ENCODE measurements at regions not wholly inside any gene's neighbourhood (a gene's known extent, or its start where the extent isn't known, plus 50 kb on each side); places are given as distances from the start of the nearest gene placed in this dataset.

GRCh38 chr1:193914871-193915270 is 728.5 kb upstream of the B3GALT2 start (continued):
- TF ChIP-seq RNF219 (CRISPR knock-in tag; IDR thresholded peaks at IDR 0.05) (no peak), CXXC5 (CRISPR knock-in tag; IDR thresholded peaks at IDR 0.05) (no peak), MCM2 (IDR thresholded peaks at IDR 0.05; ENCODE audit: low read depth) (no peak), CEBPG (CRISPR knock-in tag; IDR thresholded peaks at IDR 0.05) (no peak), CEBPG (tag; conservative IDR thresholded peaks at IDR 0.05 in 1 of 2, IDR thresholded peaks at IDR 0.05 in 1 of 2) (no peak), MTA3 (IDR thresholded peaks at IDR 0.05; ENCODE audit: borderline replicate concordance) (no peak), WHSC1 (IDR thresholded peaks at IDR 0.05; ENCODE audit: low read length) (no peak), BACH1 (tag; IDR thresholded peaks at IDR 0.05) (no peak), GATAD2A (IDR thresholded peaks at IDR 0.05) (no peak)

GRCh38 chr1:193909406-193910082 is 723.1 kb upstream of the B3GALT2 start:
- no TSS peak for BruUV-seq (replicated peaks)
- FAIRE-seq, result no peak

More at GRCh38 chr1:193909406-193910082, 723.1 kb upstream of the B3GALT2 start:
- no peaks in the 10 kb centered on the region for H4K20me1 ChIP-seq (replicated peaks; ENCODE audit: control insufficient read depth, insufficient read depth, low read length)
- no peak overlapping the region for H3K4me2 ChIP-seq (ENCODE audit: insufficient read depth, low read length)
- under 1% methylated on average over 7 of the region's 7 CpGs for WGBS (ENCODE audit: insufficient coverage, low coverage, missing lambda C conversion rate)
- H3K9me1 ChIP-seq (ENCODE audit: control insufficient read depth, insufficient read depth, low read length), result no peaks in the 10 kb centered on the region
- no peaks in the 10 kb centered on the region for H3K79me2 ChIP-seq (ENCODE audit: control insufficient read depth, insufficient read depth, low read length)
- H3K4me1 ChIP-seq (replicated peaks in 1 of 2; ENCODE audit: control insufficient read depth in 2 of 2, insufficient read depth in 2 of 2, low read length in 2 of 2), result no peaks in the 10 kb centered on the region
- DNase-seq (ENCODE audit: extremely low read depth in 1 of 4, low spot score in 3 of 4) (no peak), ATAC-seq (no peak)
- in situ Hi-C loops (cut with MboI), result no loop called here
- TF ChIP-seq MECOM (CRISPR knock-in tag; IDR thresholded peaks at IDR 0.05), result no peak
- TF ChIP-seq IFI16 (CRISPR knock-in tag; IDR thresholded peaks at IDR 0.05), result no peak
- no peak overlapping the region for H3K27ac ChIP-seq (ENCODE audit: extremely low read depth, low read depth, low read length)
- H3K36me3 ChIP-seq (ENCODE audit: control insufficient read depth, insufficient read depth, low read length), result no peaks in the 10 kb centered on the region
- CTCF ChIA-PET (ENCODE audit: low intra/inter-chr PET ratio), result no interaction called here
- H3K4me3 ChIP-seq, result no peak overlapping the region
- no peak overlapping the region for H2AFZ ChIP-seq (ENCODE audit: low read depth, low read length)
- H3K9me3 ChIP-seq (replicated peaks; ENCODE audit: control insufficient read depth, insufficient read depth, low read depth, low read length), result peaks cover 2% of the 10 kb centered on the region
- intact Hi-C loops (cut with micrococcal nuclease), result no loop called here
- no peak overlapping the region for H3K9ac ChIP-seq (ENCODE audit: insufficient read depth in 1 of 2, low read depth in 2 of 2, low read length in 2 of 2)
- no peaks in the 10 kb centered on the region for H3K27me3 ChIP-seq (ENCODE audit: control insufficient read depth in 2 of 2, insufficient read depth in 2 of 2, low read length in 2 of 2)
- POLR2A ChIA-PET, result interaction anchor here (0.6 kb wide), 1 partner anchor 161 kb away, joined by 4 read pairs; no protein-coding TSS in a partner anchor

Data from K562 (cell line).